C4-2B (cell line): ENCODE measurements at regions not wholly inside any gene's neighbourhood (a gene's known extent, or its start where the extent isn't known, plus 50 kb on each side); places are given as distances from the start of the nearest gene placed in this dataset.

Experiments
- CTCF ChIP-seq: fragments of 450-650 bp; conservative IDR thresholded peaks from 2 replicates; pipeline ENCODE4 v1.5.1; 2017; ENCODE audit warnings: mild to moderate bottlenecking
- ZFX ChIP-seq: fragments of 450-650 bp; IDR thresholded peaks from 2 replicates; pipeline ENCODE4 v1.6.1; 2017

- TF ChIP-seq CTCF (no peak), ZFX (no peak)
Measured at GRCh38 chr2:217138284-217138683, 278.4 kb upstream of the TNP1 start.
